D721Med (cell line): ENCODE measurements at regions not wholly inside any gene's neighbourhood (a gene's known extent, or its start where the extent isn't known, plus 50 kb on each side); places are given as distances from the start of the nearest gene placed in this dataset.
"Not testable (repeated sequence)": the region's sequence is repeated elsewhere in the genome, so short reads cannot be mapped to it uniquely, and the experiment has no call there.

Experiments used
- DNase-seq: peaks from one replicate; pipeline ENCODE4 v3.0.0; 2011; ENCODE audit warnings: low spot score; ENCODE audit not compliant: insufficient read length
- FAIRE-seq: peaks from 2 replicates; lab custom pipeline; 2011; peaks lifted over from hg19 to GRCh38; lab: Jason Lieb, UNC
- TF ChIP-seq, protein P1 (sequence below): IDR thresholded peaks from 2 replicates; pipeline ENCODE4 v1.5.1; 2012; ENCODE audit warnings: mild to moderate bottlenecking, control low read depth; ENCODE audit not compliant: insufficient read depth; ENCODE audit errors: missing control alignments

GRCh38 chr10:9166770-9167169, 1112.3 kb downstream of the GATA3 start:
- FAIRE-seq (no peak), DNase-seq (no peak)
- TF ChIP-seq, protein P1, sequence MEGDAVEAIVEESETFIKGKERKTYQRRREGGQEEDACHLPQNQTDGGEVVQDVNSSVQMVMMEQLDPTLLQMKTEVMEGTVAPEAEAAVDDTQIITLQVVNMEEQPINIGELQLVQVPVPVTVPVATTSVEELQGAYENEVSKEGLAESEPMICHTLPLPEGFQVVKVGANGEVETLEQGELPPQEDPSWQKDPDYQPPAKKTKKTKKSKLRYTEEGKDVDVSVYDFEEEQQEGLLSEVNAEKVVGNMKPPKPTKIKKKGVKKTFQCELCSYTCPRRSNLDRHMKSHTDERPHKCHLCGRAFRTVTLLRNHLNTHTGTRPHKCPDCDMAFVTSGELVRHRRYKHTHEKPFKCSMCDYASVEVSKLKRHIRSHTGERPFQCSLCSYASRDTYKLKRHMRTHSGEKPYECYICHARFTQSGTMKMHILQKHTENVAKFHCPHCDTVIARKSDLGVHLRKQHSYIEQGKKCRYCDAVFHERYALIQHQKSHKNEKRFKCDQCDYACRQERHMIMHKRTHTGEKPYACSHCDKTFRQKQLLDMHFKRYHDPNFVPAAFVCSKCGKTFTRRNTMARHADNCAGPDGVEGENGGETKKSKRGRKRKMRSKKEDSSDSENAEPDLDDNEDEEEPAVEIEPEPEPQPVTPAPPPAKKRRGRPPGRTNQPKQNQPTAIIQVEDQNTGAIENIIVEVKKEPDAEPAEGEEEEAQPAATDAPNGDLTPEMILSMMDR: no peak

- DNase-seq (no peak), FAIRE-seq (no peak)
- TF ChIP-seq, protein P1: no peak
Measured at GRCh38 chr10:9172276-9172675, 1117.8 kb downstream of the GATA3 start.

DNA sequence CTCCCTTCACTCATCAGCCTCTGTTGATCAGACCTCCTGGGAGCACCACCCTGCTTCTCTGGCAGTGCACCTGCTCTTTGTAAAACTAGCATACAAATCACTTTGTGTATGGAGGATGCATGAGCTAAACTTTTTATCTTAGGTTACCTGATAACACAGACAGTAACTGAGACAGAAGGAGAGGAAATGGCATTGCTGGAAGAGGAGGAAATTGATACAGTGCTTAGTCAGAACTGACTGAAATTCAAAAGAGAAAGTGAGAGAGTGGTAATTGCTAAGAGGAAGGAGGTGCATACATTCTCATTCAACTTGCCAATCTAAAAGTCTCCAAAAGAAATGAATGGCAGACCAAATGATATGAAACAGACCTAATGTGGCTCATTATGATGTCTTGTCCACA, 1120.7 kb downstream of the GATA3 start:
- DNase-seq: no peak
- TF ChIP-seq, protein P1: no peak
- no peak for FAIRE-seq

DNA sequence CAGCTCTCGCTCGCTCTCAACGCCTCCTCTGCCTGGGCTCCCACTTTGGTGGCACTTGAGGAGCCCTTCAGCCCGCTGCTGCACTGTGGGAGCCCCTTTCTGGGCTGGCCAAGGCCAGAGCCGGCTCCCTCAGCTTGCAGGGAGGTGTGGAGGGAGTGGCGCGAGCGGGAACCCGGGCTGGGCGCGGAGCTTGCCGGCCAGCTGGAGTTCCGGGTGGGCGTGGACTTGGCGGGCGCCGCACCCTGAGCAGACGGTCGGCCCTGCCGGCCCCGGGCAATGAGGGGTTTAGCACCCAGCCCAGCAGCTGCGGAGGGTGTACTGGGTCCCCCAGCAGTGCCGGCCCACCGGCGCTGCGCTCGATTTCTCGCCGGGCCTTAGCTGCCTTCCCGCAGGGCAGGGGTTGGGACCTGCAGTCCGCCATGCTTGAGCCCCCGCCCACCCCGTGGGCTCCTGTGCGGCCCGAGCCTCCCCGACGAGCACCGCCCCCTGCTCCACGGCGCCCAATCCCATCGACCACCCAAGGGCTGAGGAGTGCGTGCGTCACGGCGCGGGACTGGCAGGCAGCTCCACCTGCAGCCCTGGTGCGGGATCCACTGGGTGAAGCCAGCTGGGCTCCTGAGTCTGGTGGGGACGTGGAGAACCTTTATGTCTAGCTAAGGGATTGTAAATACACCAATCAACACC, 1128.9 kb downstream of the GATA3 start:
- DNase-seq, FAIRE-seq: not testable (repeated sequence)

- FAIRE-seq (no peak), DNase-seq (no peak)
- TF ChIP-seq, protein P1: no peak
Measured at GRCh38 chr10:9188022-9188810, 1133.7 kb downstream of the GATA3 start.

DNA sequence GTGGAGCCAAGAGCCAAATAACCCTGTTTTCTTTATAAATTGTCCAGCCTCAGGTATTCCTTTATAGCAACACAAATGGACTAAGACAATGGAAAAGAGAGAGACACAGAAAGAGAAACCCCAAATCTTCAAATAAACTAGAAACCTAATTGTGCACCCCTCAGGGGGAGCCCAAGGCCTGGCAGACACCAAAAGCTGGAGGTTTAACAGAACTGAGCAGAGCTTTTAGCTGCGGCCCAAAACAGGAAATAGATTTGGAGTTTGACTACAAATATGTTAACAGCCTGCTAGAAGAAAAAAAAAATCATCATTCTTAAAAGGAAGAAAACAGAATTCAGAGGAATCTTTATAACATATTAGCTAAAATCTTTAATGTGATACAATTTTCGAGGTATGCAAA, 1135.0 kb downstream of the GATA3 start:
- DNase-seq (no peak), FAIRE-seq (no peak)
- TF ChIP-seq, protein P1: no peak

- no peak for DNase-seq
Measured at GRCh38 chr10:9193120-9193519, 1138.6 kb downstream of the GATA3 start.

More at GRCh38 chr10:9193120-9193519, 1138.6 kb downstream of the GATA3 start:
- no peak for FAIRE-seq
- TF ChIP-seq, protein P1: no peak
